ENCODE measurements at regions not wholly inside any gene's neighbourhood (a gene's known extent, or its start where the extent isn't known, plus 50 kb on each side); places are given as distances from the start of the nearest gene placed in this dataset.

DNA sequence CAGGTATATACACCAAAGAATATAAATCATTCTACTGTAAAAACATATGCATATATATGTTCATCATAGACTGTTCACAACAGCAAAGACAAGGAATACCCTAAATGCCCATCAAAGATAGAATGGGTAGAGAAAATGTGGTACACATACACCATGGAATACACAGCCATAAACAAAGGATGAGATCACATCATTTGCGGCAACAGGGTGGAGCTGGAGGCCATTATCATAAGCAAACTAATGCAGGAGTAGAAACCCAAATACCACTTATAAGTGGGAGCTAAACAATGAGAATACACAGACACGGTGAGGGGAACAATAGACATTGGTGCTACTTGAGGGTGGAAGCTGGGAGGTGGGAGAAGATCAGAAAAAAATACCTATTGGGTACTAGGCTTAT, 117.6 kb downstream of the COX7C start:
- no peak for DNase-seq (ENCODE audit: low spot score in 2 of 2)
- TF ChIP-seq POLR2A (IDR thresholded peaks at IDR 0.05), result no peak
- TF ChIP-seq, protein P1, sequence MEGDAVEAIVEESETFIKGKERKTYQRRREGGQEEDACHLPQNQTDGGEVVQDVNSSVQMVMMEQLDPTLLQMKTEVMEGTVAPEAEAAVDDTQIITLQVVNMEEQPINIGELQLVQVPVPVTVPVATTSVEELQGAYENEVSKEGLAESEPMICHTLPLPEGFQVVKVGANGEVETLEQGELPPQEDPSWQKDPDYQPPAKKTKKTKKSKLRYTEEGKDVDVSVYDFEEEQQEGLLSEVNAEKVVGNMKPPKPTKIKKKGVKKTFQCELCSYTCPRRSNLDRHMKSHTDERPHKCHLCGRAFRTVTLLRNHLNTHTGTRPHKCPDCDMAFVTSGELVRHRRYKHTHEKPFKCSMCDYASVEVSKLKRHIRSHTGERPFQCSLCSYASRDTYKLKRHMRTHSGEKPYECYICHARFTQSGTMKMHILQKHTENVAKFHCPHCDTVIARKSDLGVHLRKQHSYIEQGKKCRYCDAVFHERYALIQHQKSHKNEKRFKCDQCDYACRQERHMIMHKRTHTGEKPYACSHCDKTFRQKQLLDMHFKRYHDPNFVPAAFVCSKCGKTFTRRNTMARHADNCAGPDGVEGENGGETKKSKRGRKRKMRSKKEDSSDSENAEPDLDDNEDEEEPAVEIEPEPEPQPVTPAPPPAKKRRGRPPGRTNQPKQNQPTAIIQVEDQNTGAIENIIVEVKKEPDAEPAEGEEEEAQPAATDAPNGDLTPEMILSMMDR (IDR thresholded peaks at IDR 0.05), result no peak
- WGBS, 2 donors, result 94 to 97% methylated on average over 2 of the region's 2 CpGs

DNA sequence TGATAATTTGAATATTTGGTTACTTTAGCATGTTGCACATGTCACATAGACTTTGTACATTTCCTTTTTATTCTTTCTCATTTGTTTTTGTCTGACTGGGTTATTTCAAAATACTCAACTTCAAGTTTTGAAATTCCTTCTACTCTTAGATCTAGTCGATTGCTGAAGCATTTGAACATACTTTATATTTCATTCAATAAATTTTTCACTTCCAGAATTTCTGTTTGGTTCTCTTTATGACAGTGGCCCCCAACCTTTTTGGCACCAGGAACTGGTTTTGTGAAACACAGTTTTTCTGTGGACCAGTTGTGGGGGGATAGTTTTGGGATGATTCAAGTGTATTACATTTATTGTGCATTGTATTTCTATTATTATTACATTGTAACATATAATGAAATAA, 119.8 kb downstream of the COX7C start:
- H3K4me3 ChIP-seq (ENCODE audit: low read depth, poor library complexity, severe bottlenecking), result no peak overlapping the region
- TF ChIP-seq, protein P1 (IDR thresholded peaks at IDR 0.05), result no peak
- 68 to 72% methylated on average over 1 of the region's 1 CpG for WGBS, 2 donors
- intact Hi-C loops (cut with DNase I; ENCODE audit: low total_unique reads), result no loop called here
- no peak for DNase-seq (ENCODE audit: low spot score in 2 of 2)

More for the DNA sequence above, 117.6 kb downstream of the COX7C start:
- intact Hi-C loops (cut with DNase I; ENCODE audit: low total_unique reads), result no loop called here
- no peak overlapping the region for H3K4me3 ChIP-seq (ENCODE audit: low read depth, poor library complexity, severe bottlenecking)

DNA sequence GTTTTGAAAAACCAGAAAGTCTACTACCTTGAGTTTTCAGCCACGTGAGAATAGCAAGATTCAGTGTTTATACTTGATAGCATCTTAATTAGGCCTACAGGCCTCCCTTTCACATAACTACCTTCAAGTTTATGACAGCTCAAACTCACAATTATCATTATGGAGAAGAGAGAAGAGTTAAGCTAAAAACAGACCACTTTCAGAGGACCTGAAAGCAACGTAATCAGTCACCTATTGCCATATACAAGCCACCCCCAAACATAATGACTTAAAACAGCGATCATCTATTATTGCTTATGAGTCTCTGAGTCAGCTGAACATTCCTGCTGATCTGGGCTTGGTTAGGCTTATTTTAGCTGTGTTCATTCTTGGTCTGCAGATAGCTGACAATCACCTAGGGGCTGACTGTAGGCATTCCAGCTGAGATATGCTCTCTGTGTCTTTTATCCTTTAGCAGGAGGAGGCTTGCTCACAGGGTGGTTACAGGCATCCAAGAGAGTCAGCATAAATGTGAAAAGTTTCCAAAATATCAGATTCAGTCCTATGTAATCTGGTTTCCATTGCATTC, 130.9 kb downstream of the COX7C start:
- intact Hi-C loops (cut with DNase I; ENCODE audit: low total_unique reads), result no loop called here
- TF ChIP-seq, protein P1 (IDR thresholded peaks at IDR 0.05), result no peak
- TF ChIP-seq POLR2A (IDR thresholded peaks at IDR 0.05), result no peak
- no peak for DNase-seq (ENCODE audit: low spot score in 2 of 2)
- H3K4me3 ChIP-seq (ENCODE audit: low read depth, poor library complexity, severe bottlenecking), result no peak overlapping the region
- WGBS, 2 donors, result 32 to 42% methylated on average over 3 of the region's 3 CpGs

DNA sequence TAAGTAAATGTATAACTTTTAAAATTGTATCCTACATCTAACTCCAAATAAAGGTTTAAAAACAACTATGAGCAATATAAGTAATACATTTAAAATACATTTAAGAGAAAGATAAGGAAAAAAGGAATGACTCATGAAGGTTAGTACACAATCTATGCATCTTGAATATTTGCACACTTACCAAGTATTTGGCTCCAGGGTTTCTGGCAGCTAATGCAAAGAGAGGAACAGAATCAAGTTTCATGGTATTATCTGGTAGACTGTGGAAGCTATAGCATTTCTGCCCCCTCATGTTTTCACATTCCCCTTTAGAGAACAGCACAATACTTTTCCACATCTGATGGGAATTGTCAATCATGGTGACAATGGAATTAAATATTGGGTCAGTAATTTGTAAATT, 132.1 kb downstream of the COX7C start:
- no peak for DNase-seq (ENCODE audit: low spot score in 2 of 2)
- H3K4me3 ChIP-seq (ENCODE audit: low read depth, poor library complexity, severe bottlenecking), result no peak overlapping the region
- no peak for TF ChIP-seq POLR2A (IDR thresholded peaks at IDR 0.05)
- TF ChIP-seq, protein P1 (IDR thresholded peaks at IDR 0.05), result no peak
- intact Hi-C loops (cut with DNase I; ENCODE audit: low total_unique reads), result no loop called here

DNA sequence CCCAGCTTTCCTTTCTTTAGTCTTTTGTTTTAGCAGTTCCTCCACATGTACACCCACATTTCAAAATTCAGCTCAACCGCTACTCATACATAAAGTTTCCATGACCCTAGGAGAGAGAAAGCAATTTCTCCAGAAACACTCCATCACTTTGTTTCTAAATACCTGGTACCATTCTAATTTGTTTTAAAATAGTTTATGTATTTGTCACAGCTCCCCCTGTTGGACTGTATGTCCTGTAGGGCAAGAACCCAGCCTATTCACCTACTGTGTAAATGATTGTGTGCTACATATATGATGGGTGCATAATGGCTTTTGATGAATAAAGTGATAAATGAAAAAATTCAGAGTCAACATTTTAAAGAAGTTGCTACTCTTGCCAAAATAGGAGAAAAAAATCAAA, 139.1 kb downstream of the COX7C start:
- intact Hi-C loops (cut with DNase I; ENCODE audit: low total_unique reads), result no loop called here
- no peak for DNase-seq (ENCODE audit: low spot score in 2 of 2)
- TF ChIP-seq, protein P1 (IDR thresholded peaks at IDR 0.05), result no peak
- TF ChIP-seq POLR2A (IDR thresholded peaks at IDR 0.05), result no peak
- H3K4me3 ChIP-seq (ENCODE audit: low read depth, poor library complexity, severe bottlenecking), result no peak overlapping the region
- 97 to 100% methylated on average over 1 of the region's 1 CpG for WGBS, 2 donors

DNA sequence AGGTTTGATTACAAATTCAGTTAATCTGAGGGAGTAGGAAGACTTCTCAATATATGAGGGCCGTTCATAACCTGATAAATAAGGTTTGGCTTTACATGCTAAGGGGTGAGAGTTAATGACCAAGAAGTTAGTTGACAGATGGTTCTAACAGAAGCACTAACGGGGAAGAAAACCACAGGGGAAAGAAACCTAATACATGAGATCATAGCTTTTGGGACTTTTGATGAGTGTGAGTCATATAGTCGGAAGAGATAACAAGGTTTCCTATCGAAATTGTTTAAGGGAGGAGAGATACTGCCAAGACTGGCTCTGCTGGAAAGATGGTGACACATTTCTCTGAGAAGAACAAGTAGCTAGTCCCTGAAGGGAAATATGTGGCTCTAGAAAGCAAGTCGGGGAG, 140.1 kb downstream of the COX7C start:
- intact Hi-C loops (cut with DNase I; ENCODE audit: low total_unique reads), result no loop called here
- DNase-seq (ENCODE audit: low spot score in 2 of 2), result no peak
- 46 to 58% methylated on average over 5 of the region's 5 CpGs for WGBS, 2 donors
- no peak overlapping the region for H3K4me3 ChIP-seq (ENCODE audit: low read depth, poor library complexity, severe bottlenecking)
- TF ChIP-seq, protein P1 (IDR thresholded peaks at IDR 0.05), result no peak
- no peak for TF ChIP-seq POLR2A (IDR thresholded peaks at IDR 0.05)

Data from lower leg skin (tissue), 4 donors.